ENCODE measurements at regions not wholly inside any gene's neighbourhood (a gene's known extent, or its start where the extent isn't known, plus 50 kb on each side); places are given as distances from the start of the nearest gene placed in this dataset.

DNA sequence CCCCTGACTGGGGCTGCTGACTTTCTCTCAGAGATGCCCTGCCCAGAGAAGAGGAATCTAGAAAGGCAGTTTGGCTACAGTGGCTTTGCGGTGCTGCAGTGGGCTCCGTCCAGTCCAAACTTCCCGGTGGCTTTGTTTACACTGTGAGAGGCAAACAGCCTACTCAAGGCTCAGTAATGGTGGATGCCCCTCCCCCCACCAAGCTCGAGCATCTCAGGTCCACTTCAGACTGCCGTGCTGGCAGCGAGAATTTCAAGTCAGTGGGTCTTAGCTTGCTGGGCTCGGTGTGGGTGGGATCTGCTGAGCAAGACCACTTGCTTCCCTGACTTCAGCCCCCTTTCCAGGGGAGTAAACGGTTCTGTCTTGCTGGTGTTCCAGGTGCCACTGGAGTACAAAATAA, 734.5 kb upstream of the LRRN3 start:
- Histone ChIP-seq H3K36me3 (ENCODE audit: insufficient read depth, low read length) (no peaks in the 10 kb centered on the region), H3K4me1 (ENCODE audit: insufficient read depth, low read length) (no peaks in the 10 kb centered on the region), H3K79me2 (ENCODE audit: insufficient read depth, low read length) (no peaks in the 10 kb centered on the region), H3K4me2 (ENCODE audit: insufficient read depth, low read length) (no peak overlapping the region), H3K4me3 (ENCODE audit: insufficient read depth, low read length) (no peak overlapping the region), H3K9me3 (ENCODE audit: low read depth, low read length) (peaks cover 2% of the 10 kb centered on the region), H3K27me3 (ENCODE audit: insufficient read depth, low read length) (no peaks in the 10 kb centered on the region), H2AFZ (ENCODE audit: low read length) (no peak overlapping the region), H4K20me1 (ENCODE audit: insufficient read depth, low read length) (no peaks in the 10 kb centered on the region), H3K27ac (ENCODE audit: low read depth, low read length) (no peak overlapping the region)
- TF ChIP-seq, protein P1, sequence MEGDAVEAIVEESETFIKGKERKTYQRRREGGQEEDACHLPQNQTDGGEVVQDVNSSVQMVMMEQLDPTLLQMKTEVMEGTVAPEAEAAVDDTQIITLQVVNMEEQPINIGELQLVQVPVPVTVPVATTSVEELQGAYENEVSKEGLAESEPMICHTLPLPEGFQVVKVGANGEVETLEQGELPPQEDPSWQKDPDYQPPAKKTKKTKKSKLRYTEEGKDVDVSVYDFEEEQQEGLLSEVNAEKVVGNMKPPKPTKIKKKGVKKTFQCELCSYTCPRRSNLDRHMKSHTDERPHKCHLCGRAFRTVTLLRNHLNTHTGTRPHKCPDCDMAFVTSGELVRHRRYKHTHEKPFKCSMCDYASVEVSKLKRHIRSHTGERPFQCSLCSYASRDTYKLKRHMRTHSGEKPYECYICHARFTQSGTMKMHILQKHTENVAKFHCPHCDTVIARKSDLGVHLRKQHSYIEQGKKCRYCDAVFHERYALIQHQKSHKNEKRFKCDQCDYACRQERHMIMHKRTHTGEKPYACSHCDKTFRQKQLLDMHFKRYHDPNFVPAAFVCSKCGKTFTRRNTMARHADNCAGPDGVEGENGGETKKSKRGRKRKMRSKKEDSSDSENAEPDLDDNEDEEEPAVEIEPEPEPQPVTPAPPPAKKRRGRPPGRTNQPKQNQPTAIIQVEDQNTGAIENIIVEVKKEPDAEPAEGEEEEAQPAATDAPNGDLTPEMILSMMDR (IDR thresholded peaks at IDR 0.05; ENCODE audit: extremely low read depth, low read depth, low read length): no peak
- no peak for DNase-seq (ENCODE audit: insufficient read length, low spot score, missing footprints)

DNA sequence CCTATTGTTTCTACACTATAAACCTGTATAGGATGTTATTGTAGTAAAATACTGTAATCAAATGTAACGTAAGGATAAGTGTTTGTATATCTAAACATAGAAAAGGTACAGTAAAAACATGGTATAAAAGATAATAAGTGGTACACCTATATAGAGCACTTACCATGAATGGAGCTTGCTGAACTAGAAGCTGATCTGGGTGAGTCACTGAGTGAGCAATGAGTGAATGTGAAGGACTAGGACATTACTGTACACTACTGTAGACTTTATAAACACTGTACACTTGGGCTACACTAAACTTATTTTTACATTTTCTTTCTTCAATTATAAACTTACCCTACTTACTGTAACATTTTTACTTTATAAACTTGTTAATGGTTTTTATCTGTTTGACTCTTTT, 732.9 kb upstream of the LRRN3 start:
- Histone ChIP-seq H3K4me3 (ENCODE audit: insufficient read depth, low read length) (no peak overlapping the region), H3K9me3 (ENCODE audit: low read depth, low read length) (peaks cover 2% of the 10 kb centered on the region), H3K4me1 (ENCODE audit: insufficient read depth, low read length) (no peaks in the 10 kb centered on the region), H4K20me1 (ENCODE audit: insufficient read depth, low read length) (no peaks in the 10 kb centered on the region), H3K27me3 (ENCODE audit: insufficient read depth, low read length) (no peaks in the 10 kb centered on the region), H3K36me3 (ENCODE audit: insufficient read depth, low read length) (no peaks in the 10 kb centered on the region), H2AFZ (ENCODE audit: low read length) (no peak overlapping the region), H3K4me2 (ENCODE audit: insufficient read depth, low read length) (no peak overlapping the region), H3K27ac (ENCODE audit: low read depth, low read length) (no peak overlapping the region), H3K79me2 (ENCODE audit: insufficient read depth, low read length) (no peaks in the 10 kb centered on the region)
- no peak for DNase-seq (ENCODE audit: insufficient read length, low spot score, missing footprints)
- TF ChIP-seq, protein P1 (IDR thresholded peaks at IDR 0.05; ENCODE audit: extremely low read depth, low read depth, low read length): no peak

- H4K20me1 ChIP-seq (ENCODE audit: insufficient read depth, low read length): no peaks in the 10 kb centered on the region
- no peaks in the 10 kb centered on the region for H3K79me2 ChIP-seq (ENCODE audit: insufficient read depth, low read length)
- no peak overlapping the region for H3K27ac ChIP-seq (ENCODE audit: low read depth, low read length)
- no peak for DNase-seq (ENCODE audit: insufficient read length, low spot score, missing footprints)
- TF ChIP-seq, protein P1 (IDR thresholded peaks at IDR 0.05; ENCODE audit: extremely low read depth, low read depth, low read length): no peak
- no peak overlapping the region for H3K4me3 ChIP-seq (ENCODE audit: insufficient read depth, low read length)
- no peaks in the 10 kb centered on the region for H3K36me3 ChIP-seq (ENCODE audit: insufficient read depth, low read length)
- no peaks in the 10 kb centered on the region for H3K9me3 ChIP-seq (ENCODE audit: low read depth, low read length)
- no peak overlapping the region for H2AFZ ChIP-seq (ENCODE audit: low read length)
- no peak overlapping the region for H3K4me2 ChIP-seq (ENCODE audit: insufficient read depth, low read length)
- no peaks in the 10 kb centered on the region for H3K27me3 ChIP-seq (ENCODE audit: insufficient read depth, low read length)
- no peaks in the 10 kb centered on the region for H3K4me1 ChIP-seq (ENCODE audit: insufficient read depth, low read length)
Observed at GRCh38 chr7:110371709-110372108, 719.2 kb upstream of the LRRN3 start.

- no peaks in the 10 kb centered on the region for H4K20me1 ChIP-seq (ENCODE audit: insufficient read depth, low read length)
- no peak overlapping the region for H3K27ac ChIP-seq (ENCODE audit: low read depth, low read length)
- no peak for DNase-seq (ENCODE audit: insufficient read length, low spot score, missing footprints)
- no peaks in the 10 kb centered on the region for H3K4me1 ChIP-seq (ENCODE audit: insufficient read depth, low read length)
- TF ChIP-seq, protein P1 (IDR thresholded peaks at IDR 0.05; ENCODE audit: extremely low read depth, low read depth, low read length): no peak
- no peaks in the 10 kb centered on the region for H3K9me3 ChIP-seq (ENCODE audit: low read depth, low read length)
- no peak overlapping the region for H3K4me3 ChIP-seq (ENCODE audit: insufficient read depth, low read length)
- no peaks in the 10 kb centered on the region for H3K79me2 ChIP-seq (ENCODE audit: insufficient read depth, low read length)
- no peaks in the 10 kb centered on the region for H3K36me3 ChIP-seq (ENCODE audit: insufficient read depth, low read length)
- H3K4me2 ChIP-seq (ENCODE audit: insufficient read depth, low read length): no peak overlapping the region
- H3K27me3 ChIP-seq (ENCODE audit: insufficient read depth, low read length): no peaks in the 10 kb centered on the region
- no peak overlapping the region for H2AFZ ChIP-seq (ENCODE audit: low read length)
Observed at GRCh38 chr7:110372685-110373084, 718.2 kb upstream of the LRRN3 start.
